ENCODE measurements at regions not wholly inside any gene's neighbourhood (a gene's known extent, or its start where the extent isn't known, plus 50 kb on each side); places are given as distances from the start of the nearest gene placed in this dataset.
"Not testable (repeated sequence)": the region's sequence is repeated elsewhere in the genome, so short reads cannot be mapped to it uniquely, and the experiment has no call there.

GRCh38 chr16:26395700-26396099 lies 671.0 kb upstream of the C16orf82 start:
- DNase-seq, result no peak

DNA sequence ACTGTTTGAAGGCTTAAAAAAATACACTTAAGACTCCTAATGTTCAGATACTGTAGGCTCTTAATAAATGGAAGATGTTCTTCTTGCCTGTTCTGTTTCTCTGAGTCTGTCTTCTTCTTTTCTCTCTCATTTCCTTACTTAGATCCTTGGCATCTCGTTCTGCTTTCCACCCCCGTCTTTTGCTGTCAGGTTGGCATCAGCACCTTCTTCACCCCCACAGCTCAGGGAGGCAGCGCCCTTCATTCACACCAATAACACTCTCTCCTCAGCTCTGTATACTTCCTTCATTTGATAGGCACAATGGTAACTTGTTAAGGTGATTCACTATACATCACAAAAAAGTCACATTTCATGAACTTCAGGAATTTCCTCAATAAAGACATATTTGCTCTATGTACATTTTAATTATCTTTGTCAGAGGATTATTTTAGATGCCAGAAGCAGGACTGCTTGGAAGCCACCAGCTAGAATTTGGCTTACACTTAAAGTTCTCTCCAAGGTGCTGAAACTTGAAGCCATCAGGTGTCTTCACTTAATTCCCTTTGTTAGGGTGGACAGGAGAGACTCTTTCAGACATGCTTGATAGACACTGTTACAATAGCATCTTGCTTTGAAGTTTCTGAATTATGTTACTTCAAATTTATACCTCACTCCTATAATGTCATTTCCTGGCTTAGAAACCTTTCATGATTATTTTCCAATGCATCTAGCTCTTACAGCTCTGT lies 670.1 kb upstream of the C16orf82 start:
- DNase-seq, result no peak

DNA sequence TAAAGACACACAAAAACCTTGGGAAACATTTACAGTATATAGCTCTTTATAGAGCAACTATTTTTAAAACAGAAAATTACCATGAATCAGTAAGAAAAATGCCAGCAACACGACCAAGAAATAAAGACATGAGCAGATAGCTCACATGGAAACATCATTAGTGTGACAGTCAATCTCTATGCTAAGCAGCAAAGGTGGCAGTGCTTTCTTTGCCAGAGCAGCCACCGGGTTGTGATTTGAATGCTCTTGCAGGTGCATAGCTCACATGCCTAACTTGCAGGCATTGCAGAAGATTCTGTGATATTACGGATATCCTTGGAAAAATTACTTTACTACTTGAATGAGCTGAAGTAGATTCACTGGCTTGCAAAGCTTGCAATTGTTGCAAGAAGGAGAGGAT lies 652.9 kb upstream of the C16orf82 start:
- DNase-seq, result no peak

DNA sequence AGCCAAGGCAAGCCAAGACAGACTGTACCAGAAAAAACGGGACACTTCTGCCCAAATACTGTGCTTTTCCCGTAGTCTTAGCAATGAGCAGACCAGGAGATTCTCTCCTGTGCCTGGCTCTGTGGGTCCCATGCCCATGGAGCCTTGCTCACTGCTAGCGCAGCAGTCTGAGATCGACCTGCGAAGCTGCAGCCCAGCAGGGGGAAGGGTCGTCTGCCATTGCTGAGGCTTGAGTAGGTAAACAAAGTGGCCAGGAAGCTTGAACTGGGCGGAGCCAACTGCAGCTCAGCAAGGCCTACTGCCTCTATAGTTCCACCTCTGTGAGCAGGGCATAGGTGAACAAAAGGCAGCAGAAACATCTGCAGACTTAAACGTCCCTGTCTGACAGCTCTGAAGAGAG lies 647.3 kb upstream of the C16orf82 start:
- not testable (repeated sequence) for DNase-seq

GRCh38 chr16:26430618-26431017 lies 636.1 kb upstream of the C16orf82 start:
- DNase-seq, result no peak

DNA sequence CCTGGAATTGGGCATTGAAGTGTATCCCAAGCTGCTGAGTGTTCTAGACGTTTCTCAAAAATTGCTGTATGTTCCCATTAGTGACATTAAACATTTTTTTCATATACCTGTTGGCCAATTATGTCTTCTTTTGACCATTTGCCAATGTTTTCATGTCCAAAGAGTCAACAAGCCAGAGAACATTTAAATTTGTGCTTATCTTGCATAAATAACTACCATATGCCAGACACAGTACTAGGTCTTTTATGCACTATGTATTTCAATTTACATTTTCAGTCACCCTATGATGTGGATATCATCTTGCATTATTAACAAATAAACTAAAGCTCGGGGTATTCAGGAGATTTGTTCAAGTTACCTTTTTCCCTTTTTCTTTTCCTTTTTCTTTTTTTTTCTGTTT lies 632.9 kb upstream of the C16orf82 start:
- no peak for DNase-seq

DNA sequence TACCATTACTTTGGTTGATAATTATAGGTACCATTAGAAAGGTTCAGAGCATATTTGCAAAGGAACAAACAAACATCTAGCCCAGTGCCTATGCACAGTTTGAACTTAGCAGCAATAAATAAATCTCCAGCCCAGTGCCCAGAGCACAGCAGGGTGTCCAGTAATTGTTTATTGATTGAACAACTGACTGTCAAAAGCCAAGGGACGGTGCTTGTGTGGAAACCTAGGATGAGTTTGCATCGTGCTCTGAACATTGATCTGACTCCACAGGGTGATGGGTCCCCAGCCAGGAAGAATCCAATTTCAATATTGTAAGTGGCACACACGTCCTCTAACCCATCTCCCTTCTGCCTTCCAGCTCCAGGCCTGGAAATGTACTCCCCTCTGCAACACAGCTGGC lies 625.5 kb upstream of the C16orf82 start:
- DNase-seq, result no peak

GRCh38 chr16:26442321-26442720 lies 624.4 kb upstream of the C16orf82 start:
- no peak for DNase-seq

- DNase-seq, result no peak
Measured at GRCh38 chr16:26447570-26447969, 619.2 kb upstream of the C16orf82 start.

DNA sequence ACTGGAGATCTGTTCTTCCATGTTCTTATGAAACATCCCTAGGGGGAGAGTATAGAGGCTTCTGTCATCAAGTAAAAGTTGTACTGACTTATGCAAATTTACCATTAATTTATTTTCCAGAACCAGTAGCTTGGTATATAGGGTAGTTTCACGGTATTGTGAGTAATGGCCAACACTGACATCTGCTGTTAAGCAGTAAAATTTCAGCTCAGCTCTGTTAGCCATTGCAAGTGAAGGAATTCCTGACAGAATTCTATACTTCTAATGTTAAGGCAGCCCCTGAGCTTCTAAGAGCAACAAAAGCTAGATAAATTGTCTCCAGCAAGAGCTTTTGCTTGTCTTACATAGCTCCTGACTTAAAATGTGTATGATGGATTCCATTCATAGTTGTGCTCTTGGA lies 613.5 kb upstream of the C16orf82 start:
- no peak for DNase-seq

DNA sequence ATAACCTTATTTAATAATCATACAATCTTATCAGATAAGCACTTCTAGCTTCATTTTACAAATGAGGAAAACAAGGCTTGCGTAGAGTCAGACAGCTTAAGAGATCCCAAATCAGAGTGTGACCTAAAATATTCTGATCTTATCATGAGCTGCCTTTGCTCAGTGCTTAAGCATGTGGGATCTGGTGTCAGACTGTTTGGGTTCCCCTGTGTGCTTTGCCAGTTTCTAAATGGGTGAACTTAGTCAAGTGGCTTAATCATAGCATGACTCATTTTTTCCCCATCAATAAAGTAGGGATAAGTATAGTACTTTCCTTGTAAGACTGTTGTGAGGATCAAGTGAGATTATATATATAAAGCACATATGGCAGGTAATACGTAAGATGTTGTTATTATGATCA lies 612.6 kb upstream of the C16orf82 start:
- DNase-seq, result no peak

- no peak for DNase-seq
Measured at GRCh38 chr16:26456074-26456473, 610.7 kb upstream of the C16orf82 start.

- DNase-seq, result no peak
Measured at GRCh38 chr16:26457095-26457494, 609.6 kb upstream of the C16orf82 start.

DNA sequence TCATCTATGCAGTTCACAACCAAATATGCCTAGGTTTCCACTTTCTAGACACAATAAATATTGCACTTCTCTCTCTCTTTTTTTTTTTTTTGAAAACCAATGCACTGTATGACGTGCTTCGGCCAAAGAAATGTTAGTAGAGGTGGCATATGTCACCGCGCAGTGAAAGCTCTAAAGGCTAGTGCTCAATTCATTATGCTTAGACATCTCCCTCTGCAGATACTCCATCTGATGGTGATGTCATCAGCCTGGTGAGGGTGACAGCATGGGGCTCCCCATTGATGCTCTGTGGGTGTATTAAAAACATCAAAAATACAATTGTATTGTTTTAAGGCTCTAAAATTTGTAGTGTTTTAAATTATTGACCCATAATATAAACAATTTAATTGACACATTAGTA lies 608.8 kb upstream of the C16orf82 start:
- no peak for DNase-seq

DNA sequence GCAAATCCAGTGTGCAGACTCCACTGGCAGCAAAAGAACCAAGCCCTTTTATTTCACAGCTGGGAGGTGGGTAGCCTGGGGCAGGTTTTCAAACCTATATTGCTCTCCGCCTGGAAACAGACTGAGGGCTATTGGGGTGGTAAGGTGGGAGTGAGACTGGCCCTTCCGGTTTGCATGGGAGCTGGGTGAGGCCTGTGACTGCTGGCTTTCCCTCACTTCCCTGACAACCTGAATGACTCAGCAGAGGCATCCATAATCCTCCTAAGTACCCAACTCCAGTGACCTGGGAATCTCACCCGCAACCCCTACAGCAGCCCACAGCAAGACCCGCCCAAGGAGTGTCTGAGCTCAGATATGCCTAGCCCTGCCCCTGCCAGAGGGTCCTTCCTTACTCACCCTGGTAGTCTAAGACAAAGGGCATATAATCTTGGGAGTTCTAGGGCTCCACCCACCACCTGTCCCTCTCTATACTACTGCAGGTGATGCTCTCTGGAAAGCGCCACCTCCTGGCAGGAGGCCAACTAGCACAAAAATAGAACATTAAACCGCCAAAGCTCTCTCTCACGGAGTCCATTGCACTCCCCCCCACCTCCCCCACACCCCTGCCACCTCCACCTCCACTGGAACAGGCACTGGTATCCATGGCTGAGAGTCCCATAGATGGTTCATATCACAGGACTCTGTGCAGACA lies 602.0 kb upstream of the C16orf82 start:
- DNase-seq, result no peak

- not testable (repeated sequence) for DNase-seq
Measured at GRCh38 chr16:26474405-26474804, 592.3 kb upstream of the C16orf82 start.

- DNase-seq, result no peak
Measured at GRCh38 chr16:26475596-26475995, 591.1 kb upstream of the C16orf82 start.

- no peak for DNase-seq
Measured at GRCh38 chr16:26491101-26491670, 575.5 kb upstream of the C16orf82 start.

DNA sequence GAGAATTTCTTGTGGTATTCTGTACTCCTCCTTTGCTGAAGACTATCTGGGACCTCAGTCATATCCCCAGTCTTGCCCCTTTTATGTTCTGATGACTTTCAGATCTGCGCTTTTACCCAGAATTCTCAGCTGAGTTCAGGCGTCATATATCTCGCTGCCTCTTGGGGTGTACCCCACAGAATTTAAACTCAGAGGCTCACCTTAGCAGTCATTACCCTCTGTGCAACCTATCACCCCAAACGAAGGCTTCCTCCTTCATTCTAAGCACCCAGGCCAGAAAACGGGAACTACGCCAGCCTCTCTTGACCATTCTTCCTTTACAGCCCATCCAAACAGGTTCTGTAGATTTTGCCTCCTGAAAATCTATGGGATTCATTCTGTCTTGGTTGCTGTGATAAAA lies 574.8 kb upstream of the C16orf82 start:
- DNase-seq, result no peak

DNA sequence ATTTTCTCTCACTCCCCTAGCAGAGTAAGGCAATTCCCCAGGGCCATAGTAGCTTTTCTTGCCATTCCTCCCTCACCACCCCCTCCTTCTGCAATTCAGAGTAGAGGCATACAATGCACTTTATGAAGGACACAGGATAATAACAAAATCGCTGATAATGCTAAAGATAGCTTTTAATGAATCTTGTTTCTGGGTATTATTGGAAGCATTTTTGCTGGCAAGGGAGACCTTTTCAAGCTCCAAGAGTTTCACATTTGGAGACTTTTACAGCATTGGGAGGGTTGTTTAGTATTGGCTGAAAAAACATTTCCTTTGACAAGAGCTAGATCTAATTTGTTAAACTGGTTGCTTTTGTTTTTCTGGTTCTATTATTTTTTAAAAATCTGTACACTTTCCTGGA lies 573.0 kb upstream of the C16orf82 start:
- DNase-seq, result no peak

DNA sequence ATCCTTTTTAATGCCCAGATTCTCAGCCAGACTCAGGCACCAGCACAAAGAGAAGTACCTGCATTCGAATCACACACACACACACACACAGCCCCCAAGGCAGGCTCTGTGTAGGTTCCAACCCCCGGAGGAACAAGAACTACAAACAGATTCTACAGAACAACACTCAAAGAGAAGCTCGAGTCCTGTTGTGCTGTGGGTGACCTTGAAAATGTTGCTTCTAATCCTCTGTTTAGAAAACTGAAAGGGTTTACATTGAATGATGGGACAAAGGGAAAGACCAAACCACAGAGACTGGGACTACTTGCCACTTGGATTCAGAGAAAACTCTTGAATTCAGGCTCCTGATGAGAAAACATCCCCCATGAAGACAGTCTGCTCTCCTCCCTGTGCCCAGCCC lies 568.8 kb upstream of the C16orf82 start:
- no peak for DNase-seq

DNA sequence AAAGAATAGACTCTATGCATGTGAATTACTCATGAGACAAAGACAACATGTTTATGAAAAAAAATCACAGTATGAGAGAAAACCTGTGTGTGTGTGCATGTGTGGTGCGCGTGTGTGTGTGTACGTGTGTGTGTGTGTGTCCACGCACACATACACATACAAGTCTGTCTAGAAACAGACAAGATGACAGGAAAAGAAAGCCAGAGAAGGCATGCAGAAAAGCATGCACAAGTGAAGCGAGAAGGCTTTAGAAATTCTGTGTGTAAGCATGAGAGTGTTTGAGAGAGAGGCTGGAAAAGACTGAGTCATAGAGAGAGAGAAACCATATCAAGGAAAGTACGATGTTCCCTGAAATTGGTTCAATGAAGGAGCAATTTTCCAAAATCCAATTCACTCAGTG lies 566.4 kb upstream of the C16orf82 start:
- DNase-seq, result no peak

GRCh38 chr16:26505496-26505895 lies 561.2 kb upstream of the C16orf82 start:
- DNase-seq, result no peak

- DNase-seq, result not testable (repeated sequence)
Measured at GRCh38 chr16:26508946-26509345, 557.8 kb upstream of the C16orf82 start.

All from CD4-positive, alpha-beta T cell treated with Interleukin-17A for 4 hours (primary cell).